GM12865 (cell line): ENCODE measurements at regions not wholly inside any gene's neighbourhood (a gene's known extent, or its start where the extent isn't known, plus 50 kb on each side); places are given as distances from the start of the nearest gene placed in this dataset.

Experiments
- DNase-seq: peaks from one replicate; pipeline ENCODE4 v3.0.0; 2010; ENCODE audit warnings: low read depth
- H3K4me3 ChIP-seq: 2 replicates; pipeline ENCODE4 v1.5.1; 2011; ENCODE audit warnings: mild to moderate bottlenecking, low read depth, low read length, control low read depth
- CTCF ChIP-seq: IDR thresholded peaks from 2 replicates; pipeline ENCODE4 v1.5.1; 2011; ENCODE audit warnings: low read length, control low read depth, low read depth, inconsistent platforms; ENCODE audit not compliant: insufficient read depth; ENCODE audit errors: missing control alignments

GRCh38 chr2:16870491-16871076, 204.9 kb upstream of the CYRIA start:
- TF ChIP-seq CTCF = no peak
- no peak overlapping the region for H3K4me3 ChIP-seq
- DNase-seq = no peak

- H3K4me3 ChIP-seq = no peak overlapping the region
- no peak for DNase-seq
- no peak for TF ChIP-seq CTCF
Measured at GRCh38 chr2:16869711-16870110, 204.1 kb upstream of the CYRIA start.

DNA sequence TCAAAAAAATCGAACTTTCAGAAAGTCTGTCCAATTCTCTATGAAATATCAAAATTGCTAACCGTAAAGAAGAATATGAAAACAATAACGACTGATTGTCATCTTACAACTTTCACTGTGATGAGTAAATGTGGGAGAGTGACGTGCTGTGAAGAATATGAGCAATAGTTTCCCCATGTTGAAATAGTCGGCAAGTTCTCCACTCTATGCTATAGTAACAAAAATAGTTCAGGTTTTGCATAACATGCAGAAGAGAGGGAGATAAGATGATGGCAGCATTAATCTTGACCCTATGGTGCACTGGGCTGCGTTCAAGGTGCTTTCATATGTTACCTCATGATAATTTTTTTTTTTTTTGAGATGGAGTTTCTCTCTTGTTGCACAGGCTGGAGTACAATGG, 196.8 kb upstream of the CYRIA start:
- DNase-seq = no peak
- H3K4me3 ChIP-seq = no peak overlapping the region
- no peak for TF ChIP-seq CTCF

GRCh38 chr2:16861530-16861929, 195.9 kb upstream of the CYRIA start:
- no peak overlapping the region for H3K4me3 ChIP-seq
- DNase-seq = no peak
- no peak for TF ChIP-seq CTCF

DNA sequence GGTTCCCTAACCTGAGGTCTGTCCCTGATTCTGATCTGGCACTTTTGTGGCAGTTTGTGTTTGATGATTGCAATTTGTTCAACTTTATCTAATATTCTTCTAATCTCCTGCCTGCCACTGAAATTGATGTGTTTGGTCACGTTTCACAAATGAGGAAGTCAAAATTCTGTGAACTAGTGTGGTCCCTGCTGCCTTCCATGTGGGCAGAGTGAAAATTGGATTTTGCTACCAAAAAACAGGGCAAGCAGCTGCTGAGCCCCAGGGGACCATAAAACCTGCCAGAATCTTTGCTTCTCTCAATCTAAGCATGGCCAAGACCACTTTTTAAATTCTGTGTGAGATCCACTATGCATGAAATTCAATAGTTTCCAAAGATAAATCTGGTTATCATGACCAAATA, 195.5 kb upstream of the CYRIA start:
- DNase-seq = no peak
- H3K4me3 ChIP-seq = no peak overlapping the region
- no peak for TF ChIP-seq CTCF

DNA sequence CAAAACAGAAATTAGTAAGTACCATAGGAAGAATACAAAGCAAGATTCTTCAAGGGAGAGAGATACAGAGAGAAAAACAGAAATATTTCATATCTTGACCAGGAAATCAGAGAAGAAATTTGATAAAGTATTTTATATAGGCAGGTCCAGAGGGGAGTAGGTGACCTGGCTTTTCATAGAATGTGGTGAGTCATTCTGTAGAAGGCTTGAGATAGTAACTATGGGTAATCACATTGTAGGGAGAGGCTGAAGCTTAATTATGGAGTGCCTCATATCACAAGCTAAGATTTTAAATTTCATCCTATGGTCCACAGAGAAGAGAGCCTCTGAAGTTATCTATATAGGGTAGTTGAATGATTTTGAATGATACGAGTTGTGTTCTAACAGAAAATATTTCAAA, 195.0 kb upstream of the CYRIA start:
- H3K4me3 ChIP-seq = no peak overlapping the region
- no peak for TF ChIP-seq CTCF
- no peak for DNase-seq

DNA sequence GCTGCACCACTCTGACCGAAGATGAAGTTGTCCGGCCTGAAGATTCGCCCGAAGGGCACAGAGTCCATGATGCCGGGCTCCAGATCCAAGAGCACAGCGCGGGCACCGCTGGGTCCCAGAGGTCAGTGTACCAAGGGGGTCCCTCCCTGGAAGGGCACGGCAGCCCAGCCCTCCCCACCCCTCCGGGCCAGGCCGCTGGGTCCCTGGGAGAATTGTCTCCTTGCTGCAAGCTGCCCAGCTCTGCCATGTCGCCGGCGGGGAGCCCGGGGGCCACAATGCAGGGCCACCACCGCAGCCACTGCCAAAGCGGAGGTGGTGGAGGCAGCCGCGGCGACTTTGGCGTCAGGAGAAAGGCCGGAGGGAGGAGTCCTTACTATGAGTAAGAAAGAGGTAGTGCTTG, 189.5 kb upstream of the CYRIA start:
- no peak for DNase-seq
- TF ChIP-seq CTCF = no peak
- H3K4me3 ChIP-seq = no peak overlapping the region
